ENCODE measurements at regions not wholly inside any gene's neighbourhood (a gene's known extent, or its start where the extent isn't known, plus 50 kb on each side); places are given as distances from the start of the nearest gene placed in this dataset.

GRCh38 chr5:76029739-76030138 is 53.4 kb upstream of the SV2C start:
- TF ChIP-seq POLR2A (IDR thresholded peaks at IDR 0.05) (no peak), CTCF (IDR thresholded peaks at IDR 0.05) (no peak)

Measured in lower leg skin (tissue), 3 donors.